Ovary (tissue), 3 donors: ENCODE measurements at regions not wholly inside any gene's neighbourhood (a gene's known extent, or its start where the extent isn't known, plus 50 kb on each side); places are given as distances from the start of the nearest gene placed in this dataset.

ENCODE experiments used
- POLR2A ChIP-seq: fragments of 450-650 bp; IDR thresholded peaks from one replicate; pipeline ENCODE4 v1.6.1; 2017; ENCODE audit warnings: antibody characterized with exemption, mild to moderate bottlenecking, moderate library complexity
- TF ChIP-seq, protein P1 (sequence below), 3 donors: fragments of 450-650 bp in 2 of 3; fragments of 200-600 bp in 1 of 3; IDR thresholded peaks; one replicate each; pipeline versions ENCODE4 v1.5.1 to v1.8.0; 2016 to 2022; ENCODE audit warnings: antibody characterized with exemption in 3 of 3, mild to moderate bottlenecking in 1 of 3
- donor health status: DM: no; HTN: no; CAD: no.

DNA sequence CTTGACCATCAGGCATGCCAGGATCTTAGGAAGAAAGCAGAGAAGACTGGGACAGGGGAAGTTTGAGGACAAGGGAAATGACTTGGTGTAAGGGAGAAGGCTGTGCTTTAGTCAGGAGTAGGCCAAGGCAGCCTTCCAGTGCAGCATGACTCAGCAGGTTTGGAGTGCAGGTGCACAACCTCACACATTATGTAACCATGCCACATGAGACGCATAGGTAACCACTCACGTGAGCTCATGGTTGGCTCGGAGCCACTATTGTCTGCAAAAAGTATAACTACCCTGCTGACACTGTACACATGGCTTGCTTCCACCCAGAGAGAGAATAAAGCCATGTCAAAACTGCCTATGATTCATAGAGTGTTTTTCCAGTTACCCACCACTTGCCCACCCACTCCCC is 715.9 kb downstream of the SMARCA1 start:
- TF ChIP-seq POLR2A, result no peak
- TF ChIP-seq, protein P1, sequence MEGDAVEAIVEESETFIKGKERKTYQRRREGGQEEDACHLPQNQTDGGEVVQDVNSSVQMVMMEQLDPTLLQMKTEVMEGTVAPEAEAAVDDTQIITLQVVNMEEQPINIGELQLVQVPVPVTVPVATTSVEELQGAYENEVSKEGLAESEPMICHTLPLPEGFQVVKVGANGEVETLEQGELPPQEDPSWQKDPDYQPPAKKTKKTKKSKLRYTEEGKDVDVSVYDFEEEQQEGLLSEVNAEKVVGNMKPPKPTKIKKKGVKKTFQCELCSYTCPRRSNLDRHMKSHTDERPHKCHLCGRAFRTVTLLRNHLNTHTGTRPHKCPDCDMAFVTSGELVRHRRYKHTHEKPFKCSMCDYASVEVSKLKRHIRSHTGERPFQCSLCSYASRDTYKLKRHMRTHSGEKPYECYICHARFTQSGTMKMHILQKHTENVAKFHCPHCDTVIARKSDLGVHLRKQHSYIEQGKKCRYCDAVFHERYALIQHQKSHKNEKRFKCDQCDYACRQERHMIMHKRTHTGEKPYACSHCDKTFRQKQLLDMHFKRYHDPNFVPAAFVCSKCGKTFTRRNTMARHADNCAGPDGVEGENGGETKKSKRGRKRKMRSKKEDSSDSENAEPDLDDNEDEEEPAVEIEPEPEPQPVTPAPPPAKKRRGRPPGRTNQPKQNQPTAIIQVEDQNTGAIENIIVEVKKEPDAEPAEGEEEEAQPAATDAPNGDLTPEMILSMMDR (IDR thresholded peaks at IDR 0.05), result no peak
